LNCaP clone FGC (cell line): ENCODE measurements at regions not wholly inside any gene's neighbourhood (a gene's known extent, or its start where the extent isn't known, plus 50 kb on each side); places are given as distances from the start of the nearest gene placed in this dataset.

ENCODE experiments used
- DNase-seq: peaks from one replicate; pipeline ENCODE4 v3.0.0-alpha.2; 2011; ENCODE audit warnings: low read depth
- H3K4me3 ChIP-seq: 2 replicates; pipeline ENCODE4 v1.5.1; 2011; ENCODE audit warnings: mild to moderate bottlenecking, low read depth, low read length, control low read depth
- CTCF ChIP-seq: IDR thresholded peaks from 2 replicates; pipeline ENCODE4 v1.5.1; 2012; ENCODE audit warnings: mild to moderate bottlenecking; ENCODE audit not compliant: control insufficient read depth, insufficient read depth; ENCODE audit errors: extremely low read depth

GRCh38 chr6:138643210-138643609 is 130.4 kb upstream of the CCDC28A start:
- TF ChIP-seq CTCF: no peak
- no peak overlapping the region for H3K4me3 ChIP-seq
- DNase-seq: no peak

- H3K4me3 ChIP-seq: no peak overlapping the region
- DNase-seq: no peak
- no peak for TF ChIP-seq CTCF
These were observed 127.5 kb upstream of the CCDC28A start for GRCh38 chr6:138645976-138646640.

- no peak overlapping the region for H3K4me3 ChIP-seq
- TF ChIP-seq CTCF: no peak
- DNase-seq: no peak
These were observed 126.6 kb upstream of the CCDC28A start for GRCh38 chr6:138647006-138647405.

DNA sequence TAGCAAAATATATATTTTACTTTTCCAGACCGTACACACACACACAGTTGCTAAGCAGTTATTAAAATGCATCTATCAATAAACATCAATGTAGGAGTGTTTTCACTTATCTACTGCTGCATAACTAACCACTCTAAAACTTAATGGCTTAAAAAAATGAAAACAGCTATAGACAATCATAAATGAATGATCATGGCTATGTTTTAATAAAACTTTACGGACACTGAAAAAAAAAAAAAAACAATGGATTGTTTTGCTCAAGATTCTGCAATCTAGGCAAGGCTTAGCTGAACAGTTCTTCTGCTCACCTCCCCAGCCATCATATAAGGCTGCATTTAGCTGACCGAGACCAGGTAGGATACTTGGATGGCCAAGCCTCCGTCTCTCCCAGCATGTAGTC is 125.4 kb upstream of the CCDC28A start:
- no peak for DNase-seq
- no peak for TF ChIP-seq CTCF

GRCh38 chr6:138651491-138651890 is 122.1 kb upstream of the CCDC28A start:
- TF ChIP-seq CTCF: no peak

More for the DNA sequence above, 125.4 kb upstream of the CCDC28A start:
- no peak overlapping the region for H3K4me3 ChIP-seq

DNA sequence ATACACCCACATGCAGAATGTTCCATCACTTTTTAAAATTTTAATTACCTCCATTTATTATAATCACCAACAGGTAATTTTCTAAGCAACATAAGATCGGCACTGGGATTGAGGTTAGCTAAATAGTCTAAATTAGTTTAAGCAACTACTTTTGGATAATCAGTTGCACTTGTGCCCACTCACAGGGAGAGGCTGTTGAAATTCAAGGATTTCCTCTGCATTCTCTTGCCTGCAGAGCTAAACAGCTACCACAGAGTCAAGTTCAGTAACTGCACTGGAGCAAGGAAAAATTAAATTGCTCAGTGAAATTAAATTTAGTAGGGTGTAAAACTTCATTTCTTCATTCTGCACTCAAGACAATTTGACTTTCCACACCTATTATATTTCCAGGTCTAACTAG is 120.7 kb upstream of the CCDC28A start:
- TF ChIP-seq CTCF: no peak
- H3K4me3 ChIP-seq: no peak overlapping the region
- DNase-seq: no peak

More at GRCh38 chr6:138651491-138651890, 122.1 kb upstream of the CCDC28A start:
- DNase-seq: no peak
- no peak overlapping the region for H3K4me3 ChIP-seq

DNA sequence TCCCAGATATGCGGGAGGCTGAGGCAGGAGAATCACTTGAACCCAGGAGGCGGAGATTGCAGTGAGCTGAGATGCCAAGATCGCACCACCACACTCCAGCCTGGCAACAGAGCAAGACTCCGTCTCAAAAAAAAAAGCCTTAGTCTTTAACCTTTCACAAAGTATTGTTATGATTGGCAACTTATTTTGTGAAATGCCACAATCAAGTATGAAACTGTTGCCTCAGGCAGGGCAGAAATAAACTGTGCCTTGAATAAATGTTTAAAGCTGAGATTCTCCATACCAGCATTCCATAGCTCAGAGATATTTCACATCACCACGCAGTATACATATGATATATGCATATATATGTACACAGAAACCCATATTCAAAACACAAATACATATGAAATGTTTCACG is 120.1 kb upstream of the CCDC28A start:
- no peak for TF ChIP-seq CTCF
- H3K4me3 ChIP-seq: no peak overlapping the region
- DNase-seq: no peak
